PC-9 (cell line): ENCODE measurements at regions not wholly inside any gene's neighbourhood (a gene's known extent, or its start where the extent isn't known, plus 50 kb on each side); places are given as distances from the start of the nearest gene placed in this dataset.

Experiments
- BruUV-seq: library from RNA; stranded (reverse); fragments of 400-500 nt; replicated peaks from 2 replicates; lab custom pipeline; 2021; lab: Mats Ljungman, UMichigan
- CTCF ChIA-PET: fragments of 300-600 bp; sonication (Branson Sonifier 250); formaldehyde crosslinking; loops from one replicate; lab custom pipeline; 2022; ENCODE audit warnings: antibody characterized with exemption; lab: Charles Lee
- POLR2A ChIA-PET: fragments of 300-600 bp; sonication (Branson Sonifier 250); formaldehyde crosslinking; loops from one replicate; lab custom pipeline; 2022; ENCODE audit warnings: antibody characterized with exemption; ENCODE audit not compliant: unreplicated experiment; lab: Charles Lee
- DNase-seq, 2 experiments: peaks; one replicate each; pipeline versions ENCODE4 v3.0.0 to v3.0.0-alpha.2; 2015 to 2022; ENCODE audit warnings: mixed read lengths in 1 of 2
- H2AFZ ChIP-seq: fragments of 200-600 bp; sonication (generic); 2 replicates; pipeline ENCODE4 v1.8.1; 2017; ENCODE audit warnings: antibody characterized with exemption
- H3F3A ChIP-seq: fragments of 200-600 bp; sonication (generic); 2 replicates; pipeline ENCODE4 v1.8.1; 2017; ENCODE audit warnings: antibody characterized with exemption, mild to moderate bottlenecking, low read depth; ENCODE audit not compliant: insufficient read depth
- H3K27ac ChIP-seq: fragments of 200-600 bp; sonication (generic); 2 replicates; pipeline ENCODE4 v1.6.1; 2016; ENCODE audit warnings: mixed run types
- H3K27me3 ChIP-seq: fragments of 200-600 bp; sonication (generic); 2 replicates; pipeline ENCODE4 v1.6.1; 2016; ENCODE audit warnings: low read depth, mixed run types; ENCODE audit not compliant: insufficient read depth
- H3K36me3 ChIP-seq: fragments of 200-600 bp; sonication (generic); 2 replicates; pipeline ENCODE4 v1.6.1; 2016; ENCODE audit warnings: low read depth, mixed run types
- H3K4me1 ChIP-seq: fragments of 200-600 bp; sonication (generic); replicated peaks from 2 replicates; pipeline ENCODE4 v1.6.1; 2016; ENCODE audit warnings: mixed run types; ENCODE audit not compliant: insufficient read depth
- H3K4me2 ChIP-seq: fragments of 200-600 bp; sonication (generic); 2 replicates; pipeline ENCODE4 v1.6.1; 2017; ENCODE audit warnings: mixed run types
- H3K4me3 ChIP-seq: fragments of 200-600 bp; sonication (generic); 2 replicates; pipeline ENCODE4 v1.6.1; 2016; ENCODE audit warnings: mixed run types
- H3K79me2 ChIP-seq: fragments of 200-600 bp; sonication (generic); 2 replicates; pipeline ENCODE4 v1.6.1; 2017; ENCODE audit warnings: low read depth, mixed run types
- H3K9me2 ChIP-seq: fragments of 200-600 bp; sonication (generic); 2 replicates; pipeline ENCODE4 v1.8.1; 2017; ENCODE audit warnings: mild to moderate bottlenecking; ENCODE audit not compliant: insufficient read depth
- H3K9me3 ChIP-seq: fragments of 200-600 bp; sonication (generic); 2 replicates; pipeline ENCODE4 v1.8.1; 2016; ENCODE audit warnings: low read depth; ENCODE audit not compliant: insufficient read depth
- H4K20me1 ChIP-seq: fragments of 200-600 bp; sonication (generic); 2 replicates; pipeline ENCODE4 v1.8.1; 2017; ENCODE audit not compliant: insufficient read depth
- CTCF ChIP-seq: fragments of 200-600 bp; sonication (generic); conservative IDR thresholded peaks from 2 replicates; pipeline ENCODE4 v1.6.1; 2017; ENCODE audit warnings: mixed run types, antibody characterized with exemption, mild to moderate bottlenecking, moderate library complexity
- EZH2 ChIP-seq: fragments of 200-600 bp; sonication (generic); IDR thresholded peaks from 2 replicates; pipeline ENCODE4 v1.8.0; 2017; ENCODE audit warnings: antibody characterized with exemption, low read depth
- intact Hi-C: fragments of 100-400 bp; cut with micrococcal nuclease; formaldehyde crosslinking; loops from one replicate; pipeline ENCODE4 v1.10.0; 2022; ENCODE audit not compliant: unreplicated experiment

GRCh38 chr12:107446476-107446875, 239.1 kb upstream of the PWP1 start:
- CTCF ChIA-PET = no interaction called here

GRCh38 chr12:107447336-107447735, 238.3 kb upstream of the PWP1 start:
- CTCF ChIA-PET = no interaction called here
- POLR2A ChIA-PET = no interaction called here
- DNase-seq = no peak
- no peak overlapping the region for H3K4me2 ChIP-seq
- no peaks in the 10 kb centered on the region for H3K9me2 ChIP-seq
- H3K79me2 ChIP-seq = 0 out of 2 replicates have a peak, but pooled peaks cover 4% of the 10 kb centered on the region
- TF ChIP-seq CTCF (no peak), EZH2 (no peak)
- BruUV-seq = no TSS peak
- H2AFZ ChIP-seq = no peak overlapping the region
- 0 out of 2 replicates have a peak, but pooled peaks cover 5% of the 10 kb centered on the region for H3F3A ChIP-seq
- H3K4me3 ChIP-seq = no peak overlapping the region
- no peaks in the 10 kb centered on the region for H3K27me3 ChIP-seq
- H3K27ac ChIP-seq = no peak overlapping the region
- H3K36me3 ChIP-seq = no peaks in the 10 kb centered on the region
- intact Hi-C loops = no loop called here
- H4K20me1 ChIP-seq = no peaks in the 10 kb centered on the region
- H3K4me1 ChIP-seq = peaks cover 18% of the 10 kb centered on the region
- H3K9me3 ChIP-seq = no peaks in the 10 kb centered on the region

More at GRCh38 chr12:107446476-107446875, 239.1 kb upstream of the PWP1 start:
- no peak overlapping the region for H3K27ac ChIP-seq
- no peaks in the 10 kb centered on the region for H3K36me3 ChIP-seq
- POLR2A ChIA-PET = no interaction called here
- H3K4me1 ChIP-seq = peaks cover 18% of the 10 kb centered on the region
- 0 out of 2 replicates have a peak, but pooled peaks cover 5% of the 10 kb centered on the region for H3F3A ChIP-seq
- BruUV-seq = no TSS peak
- H3K79me2 ChIP-seq = 0 out of 2 replicates have a peak, but pooled peaks cover 4% of the 10 kb centered on the region
- H4K20me1 ChIP-seq = no peaks in the 10 kb centered on the region
- no peak overlapping the region for H2AFZ ChIP-seq
- intact Hi-C loops = no loop called here
- no peak overlapping the region for H3K4me2 ChIP-seq
- no peak for DNase-seq
- H3K27me3 ChIP-seq = no peaks in the 10 kb centered on the region
- H3K9me3 ChIP-seq = no peaks in the 10 kb centered on the region
- H3K9me2 ChIP-seq = no peaks in the 10 kb centered on the region
- TF ChIP-seq EZH2 (no peak), CTCF (no peak)
- H3K4me3 ChIP-seq = no peak overlapping the region

DNA sequence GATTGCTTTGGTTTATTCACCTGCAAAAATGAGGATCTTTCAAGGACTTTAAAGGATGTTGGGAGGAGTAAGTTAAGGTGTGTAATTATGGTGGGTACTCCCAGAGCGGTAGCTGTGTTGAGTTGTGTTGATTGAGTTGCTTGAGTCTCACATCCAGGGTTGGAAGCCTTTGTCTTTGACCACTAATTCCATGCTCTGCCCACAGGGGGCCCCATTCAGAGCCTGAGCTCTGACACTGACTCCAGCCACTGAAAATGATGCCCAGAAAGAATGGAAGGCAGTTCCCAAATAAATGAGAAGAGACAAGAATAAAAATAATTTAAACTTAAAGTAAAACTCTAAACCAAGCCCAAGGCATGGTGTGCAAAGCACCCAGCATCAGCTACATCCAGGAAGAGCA, 237.4 kb upstream of the PWP1 start:
- Histone ChIP-seq H3K4me3 (no peak overlapping the region), H3K4me1 (peaks cover 18% of the 10 kb centered on the region), H2AFZ (no peak overlapping the region), H4K20me1 (no peaks in the 10 kb centered on the region), H3K9me3 (no peaks in the 10 kb centered on the region), H3K79me2 (0 out of 2 replicates have a peak, but pooled peaks cover 4% of the 10 kb centered on the region), H3F3A (0 out of 2 replicates have a peak, but pooled peaks cover 5% of the 10 kb centered on the region), H3K9me2 (no peaks in the 10 kb centered on the region), H3K36me3 (no peaks in the 10 kb centered on the region), H3K4me2 (no peak overlapping the region), H3K27me3 (no peaks in the 10 kb centered on the region), H3K27ac (no peak overlapping the region)
- peak; percentile 52; the same call in 1 of the 2 replicates for TF ChIP-seq CTCF
- no peak for TF ChIP-seq EZH2
- no TSS peak for BruUV-seq
- no peak for DNase-seq
- ChIA-PET CTCF (no interaction called here), POLR2A (no interaction called here)
- intact Hi-C loops = no loop called here
